ENCODE measurements at regions not wholly inside any gene's neighbourhood (a gene's known extent, or its start where the extent isn't known, plus 50 kb on each side); places are given as distances from the start of the nearest gene placed in this dataset.
"Not testable (repeated sequence)": the region's sequence is repeated elsewhere in the genome, so short reads cannot be mapped to it uniquely, and the experiment has no call there.

GRCh38 chr12:54106803-54107579 is 53.4 kb downstream of the HOXC4 start:
- not testable (repeated sequence) for TF ChIP-seq CTCF (optimal IDR thresholded peaks at IDR 0.05 in 1 of 3, IDR thresholded peaks at IDR 0.05 in 1 of 3, conservative IDR thresholded peaks at IDR 0.05 in 1 of 3; ENCODE audit: extremely low read depth in 1 of 3, insufficient read depth in 2 of 3, low read length in 3 of 3); EZH2 (IDR thresholded peaks at IDR 0.05; ENCODE audit: low read length)

Data from keratinocyte (primary cell).